Body of pancreas (tissue), 4 donors: ENCODE measurements at regions not wholly inside any gene's neighbourhood (a gene's known extent, or its start where the extent isn't known, plus 50 kb on each side); places are given as distances from the start of the nearest gene placed in this dataset.

Experiments
- CTCF ChIP-seq, 7 experiments: fragments of 450-650 bp in 4 of 7; fragments of 200-600 bp in 3 of 7; sonication (generic) in 3 of 7; IDR thresholded peaks; one replicate each; pipeline ENCODE4 v1.5.1; 2016 to 2019; ENCODE audit warnings: antibody characterized with exemption in 7 of 7
- POLR2A ChIP-seq, 3 donors: fragments of 450-650 bp; IDR thresholded peaks; one replicate each; pipeline ENCODE4 v1.6.1; 2016; ENCODE audit warnings: antibody characterized with exemption in 3 of 3, mild to moderate bottlenecking in 2 of 3

- TF ChIP-seq CTCF (IDR thresholded peaks at IDR 0.05), result no peak
- TF ChIP-seq POLR2A (IDR thresholded peaks at IDR 0.05), result no peak
Observed at GRCh38 chr4:188839704-188840103, 700.5 kb downstream of the TRIML1 start.
